ENCODE measurements at regions not wholly inside any gene's neighbourhood (a gene's known extent, or its start where the extent isn't known, plus 50 kb on each side); places are given as distances from the start of the nearest gene placed in this dataset.

- peaks cover 5% of the 10 kb centered on the region; the same call in 1 of the 2 replicates for H3K79me2 ChIP-seq (ENCODE audit: low read depth)
- peak overlapping the region; percentile 99 for H3K27ac ChIP-seq
- peak overlapping the region; percentile 91 for H3K4me2 ChIP-seq
- H3K4me1 ChIP-seq (replicated peaks; ENCODE audit: insufficient read depth) = peaks cover 56% of the 10 kb centered on the region
- H3F3A ChIP-seq (ENCODE audit: insufficient read depth, low read depth) = peaks cover 43% of the 10 kb centered on the region
- no peaks in the 10 kb centered on the region; the same call in 1 of the 2 replicates for H3K9me2 ChIP-seq (ENCODE audit: insufficient read depth)
- peak; percentile 90 to 99 for DNase-seq
- H3K36me3 ChIP-seq (ENCODE audit: low read depth) = no peaks in the 10 kb centered on the region
- no TSS peak for BruUV-seq (replicated peaks)
- intact Hi-C loops (cut with micrococcal nuclease; ENCODE audit: unreplicated experiment) = loop anchor here (1.0 to 5.0 kb wide), 7 partner anchors 40 to 282 kb away; no protein-coding TSS in a partner anchor
- H3K9me3 ChIP-seq (ENCODE audit: insufficient read depth, low read depth) = no peaks in the 10 kb centered on the region
- H2AFZ ChIP-seq = no peak overlapping the region
- H3K4me3 ChIP-seq = peak overlapping the region; percentile 46; the same call in 1 of the 2 replicates
- TF ChIP-seq EZH2 (IDR thresholded peaks at IDR 0.05; ENCODE audit: low read depth) (no peak), CTCF (conservative IDR thresholded peaks at IDR 0.05) (no peak)
- CTCF ChIA-PET = interaction anchor here (0.7 to 1.7 kb wide), 8 partner anchors 57 to 763 kb away, joined by 3 to 6 read pairs (median 4); no protein-coding TSS in a partner anchor
- H4K20me1 ChIP-seq (ENCODE audit: insufficient read depth) = no peaks in the 10 kb centered on the region
- no peaks in the 10 kb centered on the region for H3K27me3 ChIP-seq (ENCODE audit: insufficient read depth, low read depth)
- POLR2A ChIA-PET (ENCODE audit: unreplicated experiment) = interaction anchor here (0.5 to 1.3 kb wide), 18 partner anchors 9 to 763 kb away, joined by 3 to 21 read pairs (median 5); no protein-coding TSS in a partner anchor
Observed at GRCh38 chr20:47857187-47857568, 71.9 kb upstream of the SULF2 start.

- Histone ChIP-seq H3K36me3 (ENCODE audit: low read depth) (no peaks in the 10 kb centered on the region), H3K79me2 (ENCODE audit: low read depth) (peaks cover 5% of the 10 kb centered on the region; the same call in 1 of the 2 replicates), H2AFZ (no peak overlapping the region), H3K27ac (peak overlapping the region; percentile 99), H3K9me2 (ENCODE audit: insufficient read depth) (no peaks in the 10 kb centered on the region; the same call in 1 of the 2 replicates), H3K9me3 (ENCODE audit: insufficient read depth, low read depth) (no peaks in the 10 kb centered on the region), H3K4me1 (replicated peaks; ENCODE audit: insufficient read depth) (peaks cover 56% of the 10 kb centered on the region), H3K4me2 (peak overlapping the region; percentile 91; the same call in 1 of the 2 replicates), H3F3A (ENCODE audit: insufficient read depth, low read depth) (peaks cover 43% of the 10 kb centered on the region), H3K27me3 (ENCODE audit: insufficient read depth, low read depth) (no peaks in the 10 kb centered on the region), H4K20me1 (ENCODE audit: insufficient read depth) (no peaks in the 10 kb centered on the region), H3K4me3 (no peak overlapping the region)
- no peak for TF ChIP-seq CTCF (conservative IDR thresholded peaks at IDR 0.05)
- no peak for TF ChIP-seq EZH2 (IDR thresholded peaks at IDR 0.05; ENCODE audit: low read depth)
- BruUV-seq (replicated peaks) = no TSS peak
- ChIA-PET POLR2A (ENCODE audit: unreplicated experiment) (no interaction called here), CTCF (no interaction called here)
- DNase-seq = no peak
- intact Hi-C loops (cut with micrococcal nuclease; ENCODE audit: unreplicated experiment) = loop anchor here (2.0 to 5.0 kb wide), 4 partner anchors 38 to 439 kb away; no protein-coding TSS in a partner anchor
Observed at GRCh38 chr20:47855799-47856198, 70.5 kb upstream of the SULF2 start.

GRCh38 chr20:47854687-47855212, 69.5 kb upstream of the SULF2 start:
- CTCF ChIA-PET = interaction anchor here (0.6 to 0.9 kb wide), 2 partner anchors 37 to 87 kb away, joined by 3 to 6 read pairs; no protein-coding TSS in a partner anchor
- Histone ChIP-seq H3K4me1 (replicated peaks; ENCODE audit: insufficient read depth) (peaks cover 52% of the 10 kb centered on the region), H3K9me3 (ENCODE audit: insufficient read depth, low read depth) (no peaks in the 10 kb centered on the region), H4K20me1 (ENCODE audit: insufficient read depth) (no peaks in the 10 kb centered on the region), H3K27ac (peak overlapping the region; percentile 25), H3K9me2 (ENCODE audit: insufficient read depth) (no peaks in the 10 kb centered on the region; the same call in 1 of the 2 replicates), H3K4me3 (no peak overlapping the region), H3K4me2 (peak overlapping the region; percentile 23; the same call in 1 of the 2 replicates), H3F3A (ENCODE audit: insufficient read depth, low read depth) (peaks cover 50% of the 10 kb centered on the region), H3K36me3 (ENCODE audit: low read depth) (no peaks in the 10 kb centered on the region), H2AFZ (no peak overlapping the region), H3K27me3 (ENCODE audit: insufficient read depth, low read depth) (no peaks in the 10 kb centered on the region), H3K79me2 (ENCODE audit: low read depth) (peaks cover 5% of the 10 kb centered on the region; the same call in 1 of the 2 replicates)
- DNase-seq = peak; percentile 49 to 59
- intact Hi-C loops (cut with micrococcal nuclease; ENCODE audit: unreplicated experiment) = loop anchor here (1.0 to 5.0 kb wide), 4 partner anchors 37 to 767 kb away; no protein-coding TSS in a partner anchor
- POLR2A ChIA-PET (ENCODE audit: unreplicated experiment) = no interaction called here
- BruUV-seq (replicated peaks) = no TSS peak
- TF ChIP-seq CTCF (conservative IDR thresholded peaks at IDR 0.05) = peak; percentile 74
- no peak for TF ChIP-seq EZH2 (IDR thresholded peaks at IDR 0.05; ENCODE audit: low read depth)
